Testis (tissue), 2 donors: ENCODE measurements at regions not wholly inside any gene's neighbourhood (a gene's known extent, or its start where the extent isn't known, plus 50 kb on each side); places are given as distances from the start of the nearest gene placed in this dataset.

Experiments used
- CTCF ChIP-seq, 3 experiments: fragments of 450-650 bp in 2 of 3; fragments of 200-600 bp in 1 of 3; sonication (generic) in 1 of 3; IDR thresholded peaks; one replicate each; pipeline ENCODE4 v1.5.1; 2016 to 2019; ENCODE audit warnings: antibody characterized with exemption in 3 of 3, mild to moderate bottlenecking in 2 of 3, moderate library complexity in 1 of 3
- POLR2A ChIP-seq: fragments of 450-650 bp; IDR thresholded peaks from one replicate; pipeline ENCODE4 v1.6.1; 2017; ENCODE audit warnings: antibody characterized with exemption, mild to moderate bottlenecking, moderate library complexity

- TF ChIP-seq CTCF (IDR thresholded peaks at IDR 0.05) (no peak), POLR2A (no peak)
Observed at GRCh38 chr5:97408331-97408730, 225.3 kb upstream of the RIOK2 start.
